OCI-LY3 (cell line): ENCODE measurements at regions not wholly inside any gene's neighbourhood (a gene's known extent, or its start where the extent isn't known, plus 50 kb on each side); places are given as distances from the start of the nearest gene placed in this dataset.
A peak's percentile ranks its signal among the peaks of the same experiment; 100 is the strongest.

ENCODE experiments used
- H2AFZ ChIP-seq: fragments of 200-600, 300-600 bp; shearing (Covaris generic); 2 replicates; pipeline ENCODE4 v1.6.0; 2014; ENCODE audit warnings: antibody characterized with exemption, low read depth, low read length
- H3K27ac ChIP-seq: fragments of 200-600, 300-600 bp; sonication (generic); 2 replicates; pipeline ENCODE4 v1.5.1; 2014; ENCODE audit warnings: mild to moderate bottlenecking, low read length, moderate library complexity, mixed read lengths
- H3K27me3 ChIP-seq: fragments of 200-600, 300-600 bp; sonication (generic); 2 replicates; pipeline ENCODE4 v1.6.1; 2014; ENCODE audit warnings: low read depth, low read length, mixed read lengths
- H3K36me3 ChIP-seq: fragments of 200-600, 300-600 bp; sonication (generic); replicated peaks from 2 replicates; pipeline ENCODE3; 2014; ENCODE audit warnings: low read depth, low read length, mixed read lengths
- H3K4me1 ChIP-seq: fragments of 300-600, 200-600 bp; sonication (generic); 2 replicates; pipeline ENCODE4 v1.6.1; 2014; ENCODE audit warnings: low read length, mixed read lengths
- H3K4me2 ChIP-seq: fragments of 200-600, 300-600 bp; sonication (generic); 2 replicates; pipeline ENCODE4 v1.6.1; 2014; ENCODE audit warnings: low read length, mixed read lengths
- H3K4me3 ChIP-seq: fragments of 300-600, 200-600 bp; sonication (generic); 2 replicates; pipeline ENCODE4 v1.5.1; 2014; ENCODE audit warnings: antibody characterized with exemption, mild to moderate bottlenecking, low read length, moderate library complexity
- H3K79me2 ChIP-seq: fragments of 300-600, 200-600 bp; shearing (Covaris generic); 2 replicates; pipeline ENCODE4 v1.6.1; 2014; ENCODE audit warnings: mild to moderate bottlenecking, low read length, mixed read lengths
- H3K9ac ChIP-seq: fragments of 300-600, 200-600 bp; shearing (Covaris generic); 2 replicates; pipeline ENCODE4 v1.6.0; 2014; ENCODE audit warnings: mild to moderate bottlenecking, low read length, moderate library complexity
- H3K9me3 ChIP-seq: fragments of 200-600, 300-600 bp; shearing (Covaris generic); 2 replicates; pipeline ENCODE4 v1.6.1; 2014; ENCODE audit warnings: low read length, mixed read lengths; ENCODE audit not compliant: insufficient read depth
- H4K20me1 ChIP-seq: fragments of 200-600, 300-600 bp; sonication (generic); 2 replicates; pipeline ENCODE4 v1.6.1; 2016; ENCODE audit warnings: low read length, mixed read lengths; ENCODE audit not compliant: insufficient read depth
- EZH2phosphoT487 ChIP-seq: fragments of 200-600 bp; shearing (Covaris generic); IDR thresholded peaks from 2 replicates; pipeline ENCODE4 v1.6.1; 2018; ENCODE audit warnings: antibody characterized with exemption, mixed run types, low read depth
- TF ChIP-seq, protein P1 (sequence below): fragments of 200-600, 300-600 bp; sonication (generic); IDR thresholded peaks from 2 replicates; pipeline ENCODE4 v1.5.1; 2014; ENCODE audit warnings: antibody characterized with exemption, low read length, low read depth

- no peak overlapping the region for H3K4me3 ChIP-seq
- H3K9ac ChIP-seq, result no peak overlapping the region
- no peak for TF ChIP-seq EZH2phosphoT487
- TF ChIP-seq, protein P1, sequence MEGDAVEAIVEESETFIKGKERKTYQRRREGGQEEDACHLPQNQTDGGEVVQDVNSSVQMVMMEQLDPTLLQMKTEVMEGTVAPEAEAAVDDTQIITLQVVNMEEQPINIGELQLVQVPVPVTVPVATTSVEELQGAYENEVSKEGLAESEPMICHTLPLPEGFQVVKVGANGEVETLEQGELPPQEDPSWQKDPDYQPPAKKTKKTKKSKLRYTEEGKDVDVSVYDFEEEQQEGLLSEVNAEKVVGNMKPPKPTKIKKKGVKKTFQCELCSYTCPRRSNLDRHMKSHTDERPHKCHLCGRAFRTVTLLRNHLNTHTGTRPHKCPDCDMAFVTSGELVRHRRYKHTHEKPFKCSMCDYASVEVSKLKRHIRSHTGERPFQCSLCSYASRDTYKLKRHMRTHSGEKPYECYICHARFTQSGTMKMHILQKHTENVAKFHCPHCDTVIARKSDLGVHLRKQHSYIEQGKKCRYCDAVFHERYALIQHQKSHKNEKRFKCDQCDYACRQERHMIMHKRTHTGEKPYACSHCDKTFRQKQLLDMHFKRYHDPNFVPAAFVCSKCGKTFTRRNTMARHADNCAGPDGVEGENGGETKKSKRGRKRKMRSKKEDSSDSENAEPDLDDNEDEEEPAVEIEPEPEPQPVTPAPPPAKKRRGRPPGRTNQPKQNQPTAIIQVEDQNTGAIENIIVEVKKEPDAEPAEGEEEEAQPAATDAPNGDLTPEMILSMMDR, result peak; percentile 39; the same call in 1 of the 2 replicates
- H2AFZ ChIP-seq, result no peak overlapping the region
- no peaks in the 10 kb centered on the region for H3K36me3 ChIP-seq
- H3K4me1 ChIP-seq, result peaks cover 21% of the 10 kb centered on the region
- H4K20me1 ChIP-seq, result no peaks in the 10 kb centered on the region
- H3K9me3 ChIP-seq, result no peaks in the 10 kb centered on the region
- no peak overlapping the region for H3K4me2 ChIP-seq
- no peaks in the 10 kb centered on the region for H3K79me2 ChIP-seq
- peaks cover 8% of the 10 kb centered on the region for H3K27me3 ChIP-seq
- no peak overlapping the region for H3K27ac ChIP-seq
These were observed 628.9 kb downstream of the TLL1 start for GRCh38 chr4:166501941-166502382.

DNA sequence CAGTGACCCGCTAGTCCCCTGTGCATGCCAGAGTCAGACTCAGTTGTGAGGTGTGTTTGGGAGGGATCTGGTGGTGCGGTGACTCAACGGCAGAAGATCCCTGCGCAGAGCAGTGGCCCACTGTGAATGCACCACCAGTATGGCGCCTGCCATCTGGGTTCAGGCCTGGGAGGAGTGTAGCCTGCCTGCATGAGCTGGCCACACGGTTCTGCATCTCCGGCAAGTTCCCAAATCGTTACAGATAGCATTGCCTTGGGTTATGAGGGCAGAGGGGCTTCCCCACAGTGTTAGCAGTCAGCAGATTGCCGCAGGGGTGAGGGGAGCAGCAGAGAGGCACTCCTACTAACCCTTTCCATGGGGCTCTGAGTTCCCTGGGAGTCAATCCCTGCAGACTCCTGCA is 629.6 kb downstream of the TLL1 start:
- H2AFZ ChIP-seq, result no peak overlapping the region
- TF ChIP-seq EZH2phosphoT487, result no peak
- TF ChIP-seq, protein P1, result no peak

DNA sequence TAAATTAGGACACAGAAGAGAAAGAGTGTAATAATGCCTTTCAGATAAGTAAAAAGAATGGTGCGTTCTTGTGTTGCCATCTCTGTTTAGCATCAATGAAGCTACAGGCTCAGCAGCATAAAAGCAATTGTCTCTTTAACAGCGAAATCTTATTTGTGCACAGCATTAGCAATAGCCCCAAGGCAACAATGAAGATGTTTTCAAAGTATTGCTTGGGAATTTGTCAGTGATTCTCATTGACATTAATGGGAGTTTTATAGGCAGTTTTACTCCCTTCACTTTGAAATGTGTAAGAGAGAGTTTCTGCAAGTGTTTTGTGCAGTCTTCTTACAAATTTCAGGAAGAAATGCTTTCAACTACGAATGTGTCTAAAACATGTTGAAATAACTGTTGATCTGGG is 633.0 kb downstream of the TLL1 start:
- Histone ChIP-seq H2AFZ (no peak overlapping the region), H3K27me3 (no peaks in the 10 kb centered on the region), H3K36me3 (no peaks in the 10 kb centered on the region), H3K9me3 (no peaks in the 10 kb centered on the region), H3K9ac (no peak overlapping the region), H3K79me2 (no peaks in the 10 kb centered on the region), H3K27ac (no peak overlapping the region), H4K20me1 (no peaks in the 10 kb centered on the region), H3K4me3 (no peak overlapping the region), H3K4me1 (peaks cover under 1% of the 10 kb centered on the region; the same call in 1 of the 2 replicates), H3K4me2 (no peak overlapping the region)
- TF ChIP-seq EZH2phosphoT487, result no peak
- TF ChIP-seq, protein P1, result no peak

More for the DNA sequence above, 629.6 kb downstream of the TLL1 start:
- Histone ChIP-seq H3K9me3 (no peaks in the 10 kb centered on the region), H3K4me1 (peaks cover 21% of the 10 kb centered on the region), H3K27ac (no peak overlapping the region), H3K36me3 (no peaks in the 10 kb centered on the region), H3K4me3 (no peak overlapping the region), H3K4me2 (no peak overlapping the region), H4K20me1 (no peaks in the 10 kb centered on the region), H3K9ac (no peak overlapping the region), H3K79me2 (no peaks in the 10 kb centered on the region), H3K27me3 (peaks cover 8% of the 10 kb centered on the region)

DNA sequence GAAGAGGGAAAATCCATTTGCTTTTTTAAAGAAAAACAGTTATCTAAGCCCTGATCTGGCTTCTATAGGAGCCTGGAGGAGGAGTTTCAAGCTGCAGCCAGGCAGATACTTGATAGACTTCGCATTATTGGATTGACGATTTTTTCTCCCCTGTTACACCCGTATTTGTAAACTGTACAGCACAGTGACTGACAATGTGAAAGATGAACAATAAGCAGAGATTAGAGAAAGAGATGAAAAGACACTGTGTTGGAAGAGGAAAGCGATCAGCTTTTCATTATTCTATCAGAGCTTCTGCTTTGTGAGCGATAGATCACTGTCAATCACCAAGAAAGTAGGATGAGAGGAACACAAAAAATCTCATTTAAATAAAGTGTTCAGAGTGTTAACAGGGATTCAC is 639.2 kb downstream of the TLL1 start:
- no peak overlapping the region for H2AFZ ChIP-seq
- no peak overlapping the region for H3K4me3 ChIP-seq
- no peak overlapping the region for H3K4me2 ChIP-seq
- H3K4me1 ChIP-seq, result peaks cover 3% of the 10 kb centered on the region; the same call in 1 of the 2 replicates
- no peaks in the 10 kb centered on the region for H4K20me1 ChIP-seq
- H3K27me3 ChIP-seq, result no peaks in the 10 kb centered on the region
- no peaks in the 10 kb centered on the region for H3K36me3 ChIP-seq
- H3K27ac ChIP-seq, result no peak overlapping the region
- no peak overlapping the region for H3K9ac ChIP-seq
- no peak for TF ChIP-seq EZH2phosphoT487
- TF ChIP-seq, protein P1, result no peak
- no peaks in the 10 kb centered on the region for H3K9me3 ChIP-seq
- H3K79me2 ChIP-seq, result no peaks in the 10 kb centered on the region
